GM18870 (cell line): ENCODE measurements at regions not wholly inside any gene's neighbourhood (a gene's known extent, or its start where the extent isn't known, plus 50 kb on each side); places are given as distances from the start of the nearest gene placed in this dataset.
A peak's percentile ranks its signal among the peaks of the same experiment; 100 is the strongest.

Experiments
- ATAC-seq: cut with Tn5 transposase; IDR thresholded peaks from one replicate; pipeline ENCODE4 v1.9.1; 2021; ENCODE audit warnings: moderate library complexity; ENCODE audit not compliant: unreplicated experiment

DNA sequence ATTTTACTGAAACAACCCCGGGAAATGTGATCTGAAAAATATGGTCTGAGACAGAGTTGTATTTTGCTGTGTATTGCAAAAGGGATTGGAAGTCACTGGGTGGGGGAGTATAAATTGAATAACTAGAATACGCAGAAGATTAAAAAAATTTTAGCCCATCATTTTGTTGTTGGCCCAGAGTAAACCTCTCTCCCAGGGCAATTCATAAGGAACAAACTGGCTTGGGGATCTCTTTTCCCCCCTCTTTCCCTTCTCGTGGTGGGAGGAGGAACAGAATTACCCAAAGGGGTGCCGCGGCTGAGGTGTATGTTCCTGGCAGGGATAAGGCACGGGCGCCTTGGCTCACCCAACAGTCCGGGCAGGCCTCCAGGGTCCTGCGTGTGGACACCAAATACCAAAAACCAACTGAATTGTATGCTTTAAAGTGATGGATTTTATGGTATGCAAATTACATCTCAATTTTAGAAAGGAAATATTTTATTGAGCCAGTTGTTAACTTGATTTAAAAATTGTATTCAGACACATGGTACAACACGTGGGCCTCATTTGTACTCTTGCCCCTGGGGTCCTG is 121.2 kb upstream of the SPRED2 start:
- no peak for ATAC-seq

DNA sequence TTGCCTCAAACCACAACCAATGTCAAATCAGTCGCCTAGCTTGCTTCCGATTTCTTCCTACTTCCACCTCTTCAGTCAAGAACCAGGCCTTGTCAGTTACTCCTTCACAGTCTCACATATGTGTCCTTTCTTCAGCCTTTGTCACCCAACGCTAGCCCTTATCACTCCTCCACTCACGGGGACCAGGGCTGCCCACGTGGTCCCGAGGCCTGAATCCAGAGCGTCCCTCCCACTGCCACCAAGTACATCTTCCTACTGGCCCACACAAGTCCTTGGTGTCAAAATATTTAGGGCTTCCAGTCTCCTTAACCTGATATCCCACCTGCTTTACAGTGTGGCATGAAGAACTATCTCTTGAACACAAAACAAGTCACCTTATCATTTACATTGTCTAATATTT is 119.1 kb upstream of the SPRED2 start:
- ATAC-seq = no peak

DNA sequence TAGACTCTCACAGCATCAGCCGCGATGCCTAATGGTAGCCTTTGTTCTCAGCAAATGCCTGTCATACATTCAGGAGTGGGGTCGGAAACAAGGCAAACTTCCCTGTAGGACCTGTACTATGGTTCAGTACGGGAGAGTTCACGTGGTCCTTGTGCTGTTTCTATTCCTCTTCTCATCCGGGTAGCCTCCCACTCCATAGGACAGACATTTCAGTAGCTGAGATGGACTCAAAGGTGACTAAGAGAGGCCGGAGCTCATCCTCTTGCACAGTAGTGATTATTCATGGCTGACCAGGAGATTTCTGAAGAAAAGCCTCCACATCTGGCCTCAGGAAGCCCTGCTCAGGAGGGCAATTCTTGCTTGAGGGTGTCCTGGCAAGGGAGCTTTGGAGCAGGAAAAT is 117.8 kb upstream of the SPRED2 start:
- no peak for ATAC-seq

DNA sequence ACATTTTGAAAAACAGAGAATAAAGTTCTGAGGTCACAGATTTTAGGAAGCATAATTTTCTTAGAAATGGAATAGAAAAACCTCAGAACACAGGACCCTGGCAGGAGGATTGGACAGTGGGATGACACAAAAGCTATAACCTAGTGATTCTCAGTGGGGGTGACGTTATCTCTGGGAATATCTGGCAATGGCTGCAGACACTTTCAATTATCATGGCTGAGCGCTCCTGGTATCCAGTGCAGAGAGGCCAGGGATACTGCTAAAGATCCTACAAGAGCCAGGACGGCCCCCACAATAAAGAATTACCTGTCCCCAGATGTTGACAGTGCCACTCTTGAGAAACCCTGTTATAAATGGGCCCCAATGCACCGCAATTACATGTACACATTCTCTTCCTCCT is 117.2 kb upstream of the SPRED2 start:
- ATAC-seq = no peak

DNA sequence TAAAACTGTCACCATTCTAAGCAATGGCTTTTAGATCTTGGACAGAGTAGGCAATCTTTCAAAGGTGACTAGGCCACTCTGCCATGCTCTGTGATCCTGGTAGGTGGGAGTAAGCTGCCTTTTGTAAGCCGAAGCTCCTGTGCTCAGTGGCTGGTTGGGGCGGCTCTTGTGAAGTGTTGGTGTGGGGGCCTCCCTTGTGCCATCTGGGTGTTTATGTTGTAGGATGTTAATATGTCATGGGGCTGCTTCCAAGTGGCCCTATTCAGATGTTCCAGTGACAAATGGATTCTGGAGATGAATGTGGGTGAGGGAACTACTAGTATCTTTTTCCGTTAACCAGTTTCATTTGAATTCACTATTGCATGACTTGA is 116.8 kb upstream of the SPRED2 start:
- ATAC-seq = no peak

DNA sequence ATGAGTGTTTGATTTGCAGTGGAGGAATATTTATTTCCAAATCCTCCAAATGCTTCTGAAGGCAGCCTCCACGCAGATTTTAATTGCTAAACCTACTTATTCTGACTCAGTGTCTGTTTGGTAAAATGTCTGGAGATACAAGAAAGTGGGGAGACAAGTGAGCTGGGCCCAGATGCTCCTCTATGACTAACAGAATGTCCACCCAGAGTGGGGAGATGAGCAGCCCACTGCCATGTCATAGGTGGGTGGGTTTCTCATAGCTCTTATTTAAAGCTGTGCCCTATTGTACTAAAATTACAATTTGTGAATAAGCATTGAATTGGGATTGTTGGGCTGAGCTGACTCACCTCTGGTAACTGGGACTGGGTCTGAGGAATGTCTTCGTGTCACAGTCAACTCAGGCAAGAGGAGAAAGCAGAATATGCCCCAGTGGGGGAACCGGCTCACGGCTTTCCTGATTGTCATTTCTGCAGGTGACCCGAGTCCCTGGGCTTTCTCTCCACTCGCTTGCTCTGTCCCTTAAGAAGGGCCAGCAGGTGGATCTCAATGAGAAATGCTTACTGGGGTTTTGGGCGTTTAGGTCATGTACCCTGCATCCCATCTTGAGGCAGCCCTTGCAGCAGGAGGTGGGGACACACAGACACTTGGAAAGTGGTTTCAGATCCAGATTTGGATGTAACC is 116.3 kb upstream of the SPRED2 start:
- no peak for ATAC-seq

DNA sequence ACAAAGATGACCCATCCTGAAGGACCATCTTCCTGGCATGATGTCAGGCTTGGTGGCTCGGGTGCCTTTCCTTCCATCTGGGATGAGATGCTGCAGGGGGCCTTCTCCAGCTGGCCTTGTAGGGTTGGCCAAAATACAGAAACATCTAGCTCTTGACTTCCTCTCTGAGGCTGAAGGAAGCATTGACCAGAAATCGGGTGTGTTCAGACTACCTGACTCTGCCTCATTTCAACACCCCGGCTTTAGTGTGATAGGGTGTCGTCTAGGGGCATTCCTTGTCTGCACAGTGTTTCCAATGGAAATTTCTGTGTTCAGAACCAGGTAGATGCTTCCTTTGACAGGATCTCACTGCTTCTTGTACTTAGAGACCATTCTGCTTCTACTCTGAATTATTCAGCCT is 115.7 kb upstream of the SPRED2 start:
- ATAC-seq = no peak

DNA sequence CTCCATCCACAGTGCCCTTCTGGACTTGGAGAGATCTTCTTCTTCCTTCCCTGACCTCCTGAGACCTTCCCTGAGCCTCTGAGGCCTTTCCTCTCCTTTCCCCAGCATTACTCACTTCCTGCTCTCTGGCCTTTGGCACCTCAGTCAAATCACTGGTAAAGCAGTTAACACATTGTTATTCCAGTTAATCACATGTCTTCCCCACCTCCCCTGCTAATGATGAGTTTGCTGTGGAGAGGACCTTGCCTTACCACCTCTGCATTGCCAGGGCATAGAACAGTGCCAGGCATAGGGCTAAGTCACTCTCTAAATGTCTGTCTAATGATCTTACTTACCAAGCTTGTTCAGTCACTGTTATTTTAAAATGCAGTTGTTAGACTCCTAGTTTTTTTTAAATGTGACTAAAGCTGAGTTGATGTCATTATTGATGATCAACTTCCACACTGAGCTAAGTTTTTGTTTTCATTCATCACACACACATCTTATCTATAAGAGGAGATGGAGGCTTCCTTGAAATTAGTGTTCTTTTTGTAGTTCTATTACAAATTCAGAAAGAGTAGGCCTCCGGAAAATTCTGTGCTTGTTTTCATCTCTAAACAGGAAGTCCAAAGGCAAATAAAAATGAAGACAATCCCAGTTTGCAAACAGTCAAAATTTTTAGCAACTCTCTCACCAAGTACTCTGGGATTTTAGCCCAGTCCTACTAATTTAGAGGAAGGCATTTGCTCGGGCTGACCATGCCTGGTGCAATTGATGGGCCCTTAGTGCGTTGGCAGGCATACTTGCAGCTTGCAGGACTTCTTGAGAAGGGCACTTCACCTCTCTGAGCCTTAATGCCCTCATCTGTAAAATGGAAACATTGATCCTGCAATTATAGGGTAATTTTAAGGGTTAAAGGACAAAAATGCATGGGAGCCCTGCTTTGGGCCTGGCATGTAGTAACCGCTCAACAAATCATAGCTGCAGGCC is 113.7 kb upstream of the SPRED2 start:
- ATAC-seq = no peak

DNA sequence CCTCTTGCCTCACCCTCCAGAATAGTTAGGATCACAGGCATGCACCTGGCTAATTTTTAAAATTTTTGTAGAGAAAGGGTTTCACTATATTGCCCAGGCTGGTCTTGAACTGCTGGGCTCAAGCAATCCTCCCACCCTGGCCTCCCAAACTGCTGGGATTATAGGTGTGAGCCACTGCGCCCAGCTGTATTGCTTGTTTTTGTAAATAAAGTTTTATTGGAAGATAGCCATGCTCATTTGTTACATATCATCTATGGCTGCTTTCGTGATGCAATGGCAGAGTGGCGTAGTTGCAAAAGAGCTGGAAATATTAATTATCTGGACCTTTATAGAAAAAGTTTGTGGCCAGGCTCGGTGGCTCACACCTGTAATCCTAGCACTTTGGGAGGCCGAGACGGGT is 109.4 kb upstream of the SPRED2 start:
- ATAC-seq = no peak

DNA sequence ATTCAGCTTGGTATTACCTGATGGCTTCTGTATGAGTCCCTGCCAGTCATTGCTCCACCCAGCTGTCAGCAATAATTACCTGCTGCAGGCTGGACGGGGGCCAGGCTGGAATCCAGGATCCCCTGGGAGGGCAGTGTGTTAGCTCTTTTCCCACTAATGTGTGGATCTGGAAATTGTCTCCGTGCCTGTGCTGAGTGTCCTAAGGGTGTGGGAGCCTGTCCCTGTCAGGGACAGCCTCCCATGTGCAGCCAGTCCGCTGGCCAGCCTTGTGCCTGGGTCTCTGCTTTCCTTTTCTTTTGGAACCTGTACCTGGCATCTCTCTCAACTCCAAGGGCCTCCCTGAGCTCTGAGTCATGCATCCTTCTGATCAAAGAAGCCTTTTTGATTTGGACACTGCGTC is 107.2 kb upstream of the SPRED2 start:
- ATAC-seq = no peak

DNA sequence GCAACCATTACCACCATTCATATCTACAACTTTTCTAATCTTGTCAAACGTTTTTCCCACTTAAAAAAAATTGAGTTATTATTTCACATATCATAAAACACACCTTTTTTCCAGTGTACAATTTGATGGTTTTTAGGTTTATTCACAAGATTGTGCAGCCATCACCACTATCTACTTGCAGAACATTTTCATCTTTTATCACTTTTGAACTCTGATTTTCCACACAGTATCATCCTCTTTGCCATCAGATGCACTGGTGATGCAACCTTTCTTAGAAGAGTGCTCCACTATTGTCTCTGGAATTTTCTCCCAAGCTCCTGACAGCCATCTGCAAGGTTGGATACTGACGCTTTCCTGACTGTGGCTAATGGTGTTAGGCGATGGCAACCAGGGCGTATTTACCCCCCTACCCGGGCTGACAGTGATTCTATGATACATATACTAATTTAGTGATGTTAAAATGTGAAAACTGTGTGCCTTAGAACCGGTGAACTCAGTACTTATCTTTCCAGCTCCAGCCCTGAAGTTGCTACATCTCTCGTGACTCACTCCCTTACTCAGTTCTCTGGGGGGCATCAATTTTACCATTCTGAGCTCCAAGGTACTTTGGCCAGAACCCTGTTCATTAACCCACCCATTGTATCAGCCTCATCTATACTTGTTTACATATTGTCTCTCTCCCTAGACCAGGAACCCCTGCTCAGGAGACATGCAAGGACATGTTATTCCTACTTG is 105.4 kb upstream of the SPRED2 start:
- no peak for ATAC-seq

DNA sequence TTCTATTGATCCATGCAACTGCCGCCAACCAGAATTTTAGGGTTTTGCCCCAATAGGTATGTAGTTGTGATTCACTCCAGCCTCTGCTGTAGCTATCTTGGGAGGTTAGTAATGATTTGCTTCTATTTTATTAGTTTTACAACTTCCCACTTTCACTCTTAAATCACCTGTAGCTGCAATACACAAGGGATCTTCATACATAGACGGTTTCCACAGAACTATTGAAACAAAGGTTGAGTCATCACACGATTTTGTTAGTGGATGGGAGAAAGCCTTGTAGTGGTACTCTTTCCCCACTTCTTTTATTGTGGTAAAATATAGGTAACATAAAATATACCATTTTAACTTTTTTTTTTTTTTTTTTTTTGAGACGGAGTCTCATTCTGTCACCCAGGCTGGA is 104.2 kb upstream of the SPRED2 start:
- ATAC-seq = peak; percentile 92

DNA sequence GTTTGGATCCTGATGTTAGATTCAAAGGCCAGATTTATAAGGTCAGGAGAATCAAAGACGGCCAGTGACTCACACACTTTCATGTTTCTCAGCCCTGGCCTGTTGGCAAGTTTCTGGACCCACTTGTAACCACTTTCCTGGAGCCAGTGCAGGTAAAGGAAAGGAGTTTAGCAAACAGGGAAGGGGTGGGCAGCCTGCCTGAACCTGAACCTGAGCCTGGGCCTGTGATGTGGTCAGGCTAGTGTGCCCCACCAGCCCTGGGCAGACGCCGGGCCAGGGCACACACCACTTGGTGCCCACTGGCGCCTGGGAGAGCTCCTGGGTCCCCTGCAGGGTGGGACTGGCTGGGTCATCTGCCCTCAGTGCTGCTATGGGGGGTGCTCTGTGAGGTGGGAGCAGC is 100.5 kb upstream of the SPRED2 start:
- ATAC-seq = no peak

DNA sequence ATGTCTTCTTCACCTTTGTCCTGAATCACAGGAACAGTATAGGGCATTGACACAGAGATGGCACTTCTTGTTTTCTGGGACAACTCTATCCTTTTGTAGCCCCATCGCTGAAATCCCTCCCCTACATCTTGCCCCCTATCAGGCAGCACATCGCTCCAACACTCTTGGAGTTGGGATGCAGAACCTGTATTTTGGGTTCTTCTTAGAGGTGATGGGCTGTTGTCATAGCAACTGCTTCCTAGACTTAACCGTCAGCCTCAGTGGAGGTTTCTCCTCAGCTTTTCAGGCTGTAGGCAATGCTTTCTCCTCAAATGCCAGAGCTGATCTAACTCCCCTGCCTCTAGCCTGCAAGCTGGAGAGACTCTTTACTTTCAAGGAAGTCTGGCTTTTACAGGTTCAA is 99.9 kb upstream of the SPRED2 start:
- ATAC-seq = no peak

DNA sequence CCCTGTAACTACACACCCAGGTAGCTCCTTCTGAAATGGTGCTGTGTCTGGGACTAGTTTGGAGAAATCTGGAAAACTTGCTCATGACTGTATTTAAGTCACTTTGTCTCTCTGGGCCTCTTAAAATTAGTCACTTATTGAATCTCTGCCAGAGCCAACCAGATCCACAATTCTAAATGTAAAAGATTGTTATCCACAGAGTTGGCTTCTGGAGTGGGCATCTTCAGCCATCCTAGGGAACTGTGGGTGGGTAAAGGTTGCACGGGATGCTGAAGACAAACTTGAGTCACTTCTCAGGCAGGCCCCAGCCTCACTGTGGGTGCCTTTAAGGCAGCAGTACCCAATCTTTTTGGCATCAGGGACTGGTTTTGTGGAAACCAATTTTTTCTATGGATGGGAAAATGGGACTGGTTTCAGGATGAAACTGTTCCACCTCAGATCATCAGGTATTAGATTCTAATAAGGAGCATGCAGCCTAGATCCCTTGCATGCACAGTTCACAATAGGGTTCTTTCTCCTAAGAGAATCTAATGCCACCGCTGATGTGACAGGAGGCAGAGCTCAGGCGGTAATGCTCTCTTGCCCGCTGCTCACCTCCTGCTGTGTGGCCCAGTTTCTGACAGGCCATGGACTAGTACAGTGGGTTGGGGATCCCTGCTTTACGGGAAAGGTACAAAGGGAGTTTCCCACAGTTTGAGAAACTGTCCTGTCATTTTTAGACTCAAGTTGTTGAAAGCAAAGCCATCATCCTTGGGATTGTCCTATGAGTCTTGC is 98.3 kb upstream of the SPRED2 start:
- ATAC-seq = no peak

DNA sequence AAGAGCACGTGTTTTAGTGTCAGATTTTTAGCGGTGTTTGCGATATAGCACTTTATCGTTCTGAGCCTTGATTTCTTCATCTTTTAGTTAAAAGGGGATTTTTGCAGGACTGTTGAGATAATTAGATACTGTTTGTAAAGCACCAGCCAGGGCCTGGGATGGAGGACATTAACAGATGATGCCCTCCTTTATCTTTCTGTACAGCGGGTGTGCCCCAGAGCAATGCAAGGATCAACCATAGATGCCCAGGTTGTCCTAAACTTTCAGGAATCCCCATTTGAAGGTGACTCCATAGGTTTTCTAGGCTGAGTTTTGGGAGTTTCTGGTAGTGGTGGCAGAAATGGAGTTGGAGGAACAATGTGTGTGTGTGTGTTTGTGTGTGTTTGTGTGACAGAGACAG is 97.0 kb upstream of the SPRED2 start:
- no peak for ATAC-seq

DNA sequence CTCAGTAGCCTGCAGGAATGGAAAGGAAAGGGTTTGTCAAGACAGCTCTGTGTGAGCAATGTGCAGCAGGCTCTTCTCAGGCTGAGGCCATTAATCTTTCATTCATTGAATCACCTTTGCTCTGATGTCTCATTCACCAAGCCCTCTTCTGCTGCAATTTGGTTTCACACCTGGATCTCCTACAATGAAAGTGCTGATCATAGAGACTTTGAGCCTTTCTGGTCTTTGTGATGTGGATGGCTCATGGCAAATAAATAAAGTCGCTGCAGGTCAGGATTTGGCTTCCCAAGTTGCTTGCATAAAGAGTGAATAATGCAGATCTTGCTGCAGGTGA is 95.8 kb upstream of the SPRED2 start:
- ATAC-seq = no peak

DNA sequence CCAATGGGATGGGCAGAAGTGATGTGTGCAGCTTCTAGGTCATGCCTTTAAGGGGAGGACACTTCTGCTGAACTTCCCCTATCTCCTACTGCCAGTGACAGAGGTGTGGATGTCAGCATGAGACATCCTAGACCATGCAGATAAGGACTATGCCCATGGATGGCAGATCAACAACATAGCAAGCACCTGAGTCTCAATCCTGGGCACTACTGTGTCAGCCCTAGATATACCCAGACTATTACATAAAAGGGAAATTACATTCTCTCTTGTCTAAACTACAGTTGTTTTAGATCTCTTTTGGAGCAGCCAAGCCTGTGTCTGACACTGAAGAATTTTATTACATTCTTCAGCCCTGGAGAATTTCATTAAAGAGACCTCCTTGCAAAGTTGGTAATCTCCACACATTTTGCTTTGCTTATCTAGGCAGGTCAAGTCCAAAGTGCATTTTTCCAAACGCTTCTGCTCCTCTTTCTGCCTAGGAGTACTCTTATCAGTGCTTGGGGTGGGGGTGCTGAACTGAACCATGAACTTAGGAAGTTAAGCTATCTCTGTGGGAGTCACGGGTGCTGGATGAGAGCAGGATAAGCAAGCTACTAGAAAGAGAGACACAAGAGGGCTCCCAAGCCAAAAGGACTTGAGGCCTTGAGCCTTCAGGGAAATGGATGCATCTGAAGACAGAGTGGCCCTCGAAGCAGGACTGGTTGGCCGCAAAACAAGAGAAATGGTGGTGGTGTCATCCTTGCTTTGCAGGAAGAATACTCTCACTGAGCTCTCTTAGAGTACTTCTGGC is 95.2 kb upstream of the SPRED2 start:
- ATAC-seq = no peak

DNA sequence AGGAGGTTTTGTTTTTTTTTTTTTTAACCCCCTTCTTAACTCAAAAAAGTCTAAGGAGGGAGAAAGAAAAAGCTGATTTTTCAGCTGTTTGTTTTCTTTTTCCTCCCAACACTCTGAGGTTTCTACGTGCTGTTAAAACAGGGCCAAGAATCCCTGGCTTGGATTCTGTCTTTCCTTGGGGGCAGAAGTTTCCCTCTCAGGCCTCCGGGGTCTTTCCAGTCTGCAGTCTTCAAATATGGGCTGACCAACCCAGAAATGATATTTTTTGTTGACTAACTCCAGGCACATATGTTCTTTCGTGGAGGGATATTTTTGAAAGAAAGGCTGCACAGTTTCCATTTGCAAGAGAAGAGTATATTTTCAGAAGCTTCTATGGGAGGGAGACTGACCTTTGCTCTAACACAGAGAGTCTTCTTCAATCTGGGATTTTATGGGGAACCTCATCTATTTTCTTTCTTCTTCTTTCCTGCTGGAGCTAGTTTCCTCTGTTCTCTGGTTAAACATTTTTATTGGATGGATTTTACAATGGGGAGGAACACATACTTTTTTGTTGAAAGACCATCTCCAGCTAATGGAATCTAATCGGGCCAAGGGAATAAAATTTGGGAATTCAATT is 93.3 kb upstream of the SPRED2 start:
- ATAC-seq = no peak

DNA sequence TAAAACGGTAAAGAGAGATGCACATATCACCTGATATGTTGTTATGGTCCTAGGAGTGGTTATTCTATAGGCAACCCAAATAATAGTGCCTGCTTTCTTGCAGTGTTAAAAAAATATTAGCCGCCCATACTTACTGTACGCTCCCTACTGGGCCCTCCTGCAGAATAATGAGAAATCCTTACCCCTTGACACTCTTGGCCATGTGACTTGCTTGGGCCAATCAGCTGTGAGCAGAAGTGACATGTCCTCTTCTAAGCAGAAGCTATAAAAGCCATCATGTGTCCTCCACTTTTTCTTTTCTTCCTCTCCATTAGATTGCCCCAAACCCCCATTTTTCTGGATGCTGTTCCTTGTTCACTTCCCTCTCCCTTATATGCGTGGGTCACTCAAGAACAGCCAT is 90.5 kb upstream of the SPRED2 start:
- no peak for ATAC-seq
